ENCODE measurements at regions not wholly inside any gene's neighbourhood (a gene's known extent, or its start where the extent isn't known, plus 50 kb on each side); places are given as distances from the start of the nearest gene placed in this dataset.
"Not testable (repeated sequence)": the region's sequence is repeated elsewhere in the genome, so short reads cannot be mapped to it uniquely, and the experiment has no call there.

DNA sequence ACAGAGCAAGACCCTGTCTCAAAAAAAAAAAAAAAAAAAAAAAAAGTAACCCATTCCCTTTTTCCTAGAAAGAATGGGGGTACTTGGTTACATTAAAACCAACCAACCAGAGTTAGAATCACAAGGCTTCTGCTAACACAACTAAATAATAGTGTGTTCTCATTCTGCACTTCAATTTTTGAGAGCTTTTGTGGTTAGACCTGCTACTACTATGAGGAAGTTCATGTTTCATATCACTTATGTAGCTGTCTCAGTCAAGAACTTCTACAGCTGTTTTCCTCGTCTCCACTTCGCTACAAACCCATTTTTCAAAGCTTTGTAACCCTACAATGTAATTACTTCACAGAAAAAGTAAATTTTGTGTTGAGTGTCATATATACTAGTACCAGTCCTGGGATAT lies 58.3 kb downstream of the PDHA2 start:
- DNase-seq (ENCODE audit: low spot score): no peak

DNA sequence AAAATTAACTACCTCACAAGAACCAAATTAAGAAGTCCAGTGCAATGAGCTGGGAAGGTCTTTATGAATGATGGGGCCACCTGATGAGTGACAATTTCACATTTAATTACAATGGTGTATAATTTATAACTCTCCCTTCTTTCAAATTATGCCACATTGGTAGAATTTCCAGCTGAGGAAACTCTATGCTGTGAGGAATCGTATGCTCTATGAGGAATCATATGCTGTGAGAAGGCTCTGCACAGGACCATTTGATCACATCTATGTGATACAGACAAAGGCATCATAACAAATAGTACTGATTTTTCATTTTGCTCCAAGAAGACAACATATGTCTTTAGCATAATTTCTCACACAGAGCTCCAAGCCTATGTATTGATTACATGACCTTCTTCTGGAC lies 69.3 kb downstream of the PDHA2 start:
- DNase-seq (ENCODE audit: low spot score): no peak

DNA sequence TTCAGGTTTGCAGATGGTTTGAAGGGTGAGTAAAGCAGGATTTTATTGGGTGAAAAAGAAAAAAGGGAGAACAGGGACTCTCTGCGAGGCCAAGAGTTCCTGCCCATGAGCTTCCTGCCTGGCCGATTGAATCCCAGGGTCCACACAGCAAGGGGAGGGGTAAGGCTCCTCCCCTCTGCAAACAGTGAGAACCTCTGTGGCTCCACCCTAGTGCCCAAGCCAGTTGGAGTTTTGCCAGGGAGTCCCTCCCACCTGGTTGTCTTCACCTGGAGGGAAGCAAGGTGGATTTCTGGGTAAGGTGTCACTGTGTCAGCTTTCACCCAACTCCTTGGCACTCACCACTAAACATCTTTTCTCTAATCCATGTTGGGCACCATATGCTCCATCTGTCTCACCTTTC lies 70.9 kb downstream of the PDHA2 start:
- peak; percentile 14 for DNase-seq (ENCODE audit: low spot score)

DNA sequence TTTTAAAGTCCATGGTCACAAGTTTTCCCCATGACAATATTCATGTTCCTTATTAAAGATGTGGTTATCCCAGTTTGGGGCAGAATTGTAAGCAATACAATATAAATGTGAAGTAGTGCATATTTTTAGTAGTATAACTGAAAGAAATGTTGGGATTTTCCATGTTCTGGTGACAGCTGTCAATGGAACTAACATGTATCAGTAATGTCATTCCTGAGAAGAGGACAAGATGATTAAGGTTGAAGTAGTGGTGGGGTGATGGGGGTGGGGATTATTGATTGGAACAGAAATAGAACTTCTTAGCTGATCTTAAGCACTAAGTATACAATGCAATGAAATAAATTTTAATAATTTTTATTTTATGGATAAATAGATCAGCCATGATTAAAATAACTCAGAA lies 81.6 kb downstream of the PDHA2 start:
- DNase-seq (ENCODE audit: low spot score): no peak

DNA sequence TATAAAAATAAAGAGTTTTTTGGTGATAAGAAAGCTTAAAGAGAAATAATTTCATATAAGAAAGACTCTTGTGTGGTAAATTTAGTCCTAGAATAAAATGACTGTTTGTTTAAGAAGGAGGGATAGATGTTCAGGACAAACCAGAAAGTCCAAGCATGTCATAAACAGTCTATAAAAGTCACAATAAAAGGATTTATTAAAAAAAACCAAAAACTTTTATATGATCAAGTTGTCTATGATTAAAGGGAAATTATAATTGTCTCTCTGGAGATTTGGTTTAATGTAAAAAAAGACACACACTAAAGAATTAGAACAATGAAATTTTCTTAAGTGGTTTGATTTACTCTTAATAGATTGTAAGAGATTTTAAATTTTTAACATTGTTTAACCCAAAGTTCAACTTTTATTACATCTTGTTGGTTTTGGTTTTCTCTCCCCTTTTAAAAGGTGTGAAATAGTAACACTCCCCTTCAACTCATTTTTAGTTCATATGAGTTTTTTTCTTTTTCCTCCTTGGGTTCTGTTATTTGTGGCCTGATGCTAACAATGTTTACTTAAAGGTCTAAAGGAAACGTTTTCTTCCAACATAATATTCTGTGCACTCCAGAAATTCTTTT lies 89.7 kb downstream of the PDHA2 start:
- no peak for DNase-seq (ENCODE audit: low spot score)

DNA sequence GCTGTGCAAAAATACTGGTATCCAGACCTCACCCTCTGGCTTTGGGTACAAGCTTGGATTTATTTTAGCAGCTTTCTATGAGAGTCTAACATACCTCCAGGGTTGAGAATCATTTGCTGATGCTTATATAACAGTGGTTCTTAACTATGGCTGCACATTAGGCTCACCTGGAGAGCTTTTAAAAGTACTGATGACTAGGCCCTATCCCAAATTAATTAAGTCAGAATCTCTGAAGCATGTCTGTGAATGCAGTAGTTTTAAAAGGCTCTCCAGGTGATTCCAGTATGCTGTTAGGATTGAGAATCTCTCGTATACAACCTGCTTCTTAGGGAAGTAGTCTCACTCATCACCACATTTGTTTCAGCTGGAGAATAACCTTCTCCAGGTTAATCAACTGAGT lies 99.2 kb downstream of the PDHA2 start:
- DNase-seq (ENCODE audit: low spot score): no peak

DNA sequence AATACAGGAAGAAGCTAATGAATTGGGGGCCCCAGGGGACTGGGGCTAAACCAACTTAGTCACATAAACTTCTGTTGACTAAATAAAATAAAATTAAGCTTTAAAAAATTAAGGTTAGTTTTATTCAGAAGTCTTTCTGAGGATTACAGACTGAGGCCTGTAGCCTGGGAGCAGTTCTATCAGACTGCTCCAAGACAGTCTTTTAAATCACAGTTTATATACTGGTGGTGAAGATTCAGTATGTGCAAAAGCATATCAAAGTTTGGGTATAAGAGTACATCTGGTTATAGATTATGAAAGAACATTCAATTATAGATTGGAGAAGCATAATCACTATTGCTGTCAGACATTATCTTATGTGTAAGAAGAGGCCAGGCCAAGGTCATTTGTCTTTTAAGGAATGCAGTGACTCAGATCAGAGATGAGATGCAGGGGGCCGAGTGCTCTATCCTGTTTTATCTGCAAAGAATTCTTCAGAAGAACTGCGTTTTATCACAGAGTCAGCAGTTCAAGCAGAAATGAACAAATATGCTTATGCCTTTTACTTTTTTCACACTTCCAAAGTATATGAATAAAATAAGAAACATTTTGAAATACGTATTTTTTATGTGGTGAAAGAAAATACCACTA lies 109.4 kb downstream of the PDHA2 start:
- DNase-seq (ENCODE audit: low spot score): no peak

DNA sequence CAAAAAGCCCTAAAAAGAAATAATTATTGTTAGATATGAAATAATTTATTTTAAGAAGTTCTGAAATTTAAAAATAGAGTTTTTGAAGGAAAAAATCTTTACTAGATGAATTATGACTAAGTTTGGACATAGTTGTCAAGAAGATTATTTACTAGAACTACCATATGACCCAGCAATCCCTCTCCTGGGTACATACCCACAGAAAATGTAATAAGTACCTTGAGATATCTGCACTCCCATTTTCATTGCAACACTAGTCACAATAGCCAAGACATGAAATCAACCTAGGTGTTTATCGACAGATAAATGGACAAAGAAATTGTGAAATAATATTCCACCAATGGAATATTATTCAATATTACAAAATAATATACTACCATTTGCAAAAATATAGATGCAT lies 109.9 kb downstream of the PDHA2 start:
- no peak for DNase-seq (ENCODE audit: low spot score)

DNA sequence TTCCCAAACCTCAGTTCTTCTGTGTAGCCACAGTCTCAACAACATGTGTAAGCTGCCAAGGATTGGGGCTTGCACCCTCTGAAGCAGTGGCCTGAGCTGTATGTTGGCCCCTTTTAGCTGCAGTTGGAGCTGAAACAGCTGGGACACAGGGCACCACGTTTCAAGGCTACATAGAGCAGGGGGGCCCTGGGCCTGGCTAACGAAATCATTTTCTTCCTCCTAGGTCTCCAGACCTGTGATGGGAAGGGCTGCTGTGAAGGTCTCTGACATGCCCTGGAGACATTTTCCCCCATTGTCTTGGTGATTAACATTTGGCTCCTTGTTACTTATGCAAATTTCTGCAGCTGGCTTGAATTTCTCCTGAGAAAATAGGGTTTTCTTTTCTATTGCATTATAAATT lies 112.6 kb downstream of the PDHA2 start:
- DNase-seq (ENCODE audit: low spot score): not testable (repeated sequence)

DNA sequence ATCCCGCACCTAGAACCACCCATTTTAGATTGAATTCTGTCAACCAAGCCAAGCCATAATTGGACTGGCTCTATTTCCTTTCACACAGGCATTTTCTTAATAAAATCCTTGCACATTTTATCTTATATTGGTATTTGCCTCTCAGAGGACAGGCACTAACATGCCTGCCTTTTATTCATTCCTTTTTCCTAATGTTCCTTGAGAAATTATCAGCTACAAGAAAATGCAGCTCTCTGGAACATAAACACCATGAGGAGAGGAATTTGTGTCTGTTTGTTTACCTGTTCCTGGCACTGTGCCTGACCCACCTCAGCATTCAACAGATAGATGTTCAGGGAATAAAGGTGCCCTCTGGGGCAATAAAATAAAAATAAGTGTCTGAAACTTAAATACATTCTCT lies 116.2 kb downstream of the PDHA2 start:
- DNase-seq (ENCODE audit: low spot score): no peak

DNA sequence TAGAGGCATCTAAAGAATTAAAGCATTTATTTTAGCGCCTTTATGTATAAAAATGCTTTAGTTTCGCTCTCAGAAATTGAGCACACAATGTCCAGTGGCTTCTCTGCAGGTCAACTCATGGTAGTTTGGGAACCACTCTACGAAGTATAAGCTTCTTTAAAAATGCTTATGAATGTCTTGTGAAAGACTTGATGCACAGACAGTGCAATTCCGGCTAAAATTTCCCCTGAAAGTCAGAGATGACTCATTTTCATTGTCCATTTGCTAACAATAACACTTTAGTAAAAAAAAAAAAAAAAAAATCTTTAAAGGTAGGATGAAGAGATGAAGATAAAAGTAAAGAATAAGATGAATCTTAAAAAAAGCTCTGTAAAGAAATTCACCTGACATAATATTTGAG lies 117.2 kb downstream of the PDHA2 start:
- no peak for DNase-seq (ENCODE audit: low spot score)

DNA sequence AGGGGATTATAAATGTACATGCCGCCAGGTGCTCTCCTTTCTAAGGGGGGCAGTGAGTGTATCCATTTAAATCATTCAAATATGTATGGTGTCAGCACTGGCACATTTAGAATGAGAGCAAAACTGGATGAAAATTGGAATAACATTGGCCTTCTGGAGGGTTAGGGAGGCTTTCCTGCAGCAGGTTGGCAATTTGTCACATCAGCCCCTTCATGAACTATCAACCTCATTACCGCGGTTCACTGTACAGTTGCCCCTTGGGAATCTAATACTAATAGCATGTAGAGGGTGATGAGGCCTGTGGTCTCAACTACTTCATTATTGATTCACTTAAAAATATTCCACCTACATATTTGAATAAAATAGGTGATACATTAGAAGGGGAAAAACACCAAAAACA lies 117.9 kb downstream of the PDHA2 start:
- DNase-seq (ENCODE audit: low spot score): no peak

DNA sequence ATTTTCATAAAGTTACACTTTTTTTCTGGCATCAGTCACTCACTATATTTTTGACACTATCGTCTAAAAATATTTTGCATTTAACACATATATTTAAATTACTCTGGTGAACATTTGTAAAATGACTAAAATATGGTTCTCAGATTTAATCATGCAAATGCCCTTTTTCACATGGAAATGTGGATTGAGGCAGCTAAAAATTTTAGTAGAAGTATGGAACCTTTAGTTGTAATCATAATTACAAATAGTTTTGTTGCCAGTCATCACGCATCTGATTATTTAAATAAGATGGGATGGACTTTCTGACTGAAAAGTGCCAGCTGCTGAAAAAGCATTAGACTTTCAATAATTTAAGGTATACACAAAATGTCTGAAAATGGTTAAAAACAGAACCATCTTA lies 119.3 kb downstream of the PDHA2 start:
- no peak for DNase-seq (ENCODE audit: low spot score)

DNA sequence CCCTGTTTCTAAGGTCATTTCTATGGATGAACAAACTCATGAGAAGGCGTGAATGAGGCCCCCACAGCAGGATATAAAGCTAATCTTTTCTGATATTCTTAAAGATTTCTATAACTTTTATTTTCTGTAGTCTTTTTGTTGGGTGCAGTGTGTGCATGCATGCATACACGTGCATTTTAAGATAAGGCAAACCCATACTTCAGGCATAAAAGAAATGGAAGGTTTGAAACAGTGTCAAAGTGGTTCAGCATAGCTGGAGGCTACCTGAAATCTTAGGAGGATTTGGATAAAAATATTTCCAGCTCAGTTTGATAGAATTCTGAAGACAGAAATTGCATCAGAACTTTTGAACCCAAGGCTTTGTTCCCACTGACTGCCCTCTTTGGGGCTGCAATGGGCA lies 119.7 kb downstream of the PDHA2 start:
- no peak for DNase-seq (ENCODE audit: low spot score)

DNA sequence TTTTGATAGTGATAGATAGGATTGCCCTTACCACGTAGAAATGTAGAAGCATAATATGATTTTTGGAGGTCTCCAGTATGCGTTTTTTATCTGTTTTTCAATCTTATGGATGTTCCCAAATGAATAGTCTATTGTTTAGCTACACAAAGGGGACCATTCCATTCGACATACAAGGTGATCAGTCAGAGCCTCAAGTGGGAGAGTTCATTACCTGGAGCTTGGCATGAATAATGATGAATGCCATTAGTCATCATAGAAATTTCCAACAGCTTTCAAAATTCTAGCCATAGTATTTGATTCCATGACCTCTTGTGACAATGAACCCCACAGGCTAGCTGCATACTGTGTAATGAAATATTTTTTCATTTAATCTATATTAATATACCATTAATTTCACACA lies 123.6 kb downstream of the PDHA2 start:
- DNase-seq (ENCODE audit: low spot score): no peak

DNA sequence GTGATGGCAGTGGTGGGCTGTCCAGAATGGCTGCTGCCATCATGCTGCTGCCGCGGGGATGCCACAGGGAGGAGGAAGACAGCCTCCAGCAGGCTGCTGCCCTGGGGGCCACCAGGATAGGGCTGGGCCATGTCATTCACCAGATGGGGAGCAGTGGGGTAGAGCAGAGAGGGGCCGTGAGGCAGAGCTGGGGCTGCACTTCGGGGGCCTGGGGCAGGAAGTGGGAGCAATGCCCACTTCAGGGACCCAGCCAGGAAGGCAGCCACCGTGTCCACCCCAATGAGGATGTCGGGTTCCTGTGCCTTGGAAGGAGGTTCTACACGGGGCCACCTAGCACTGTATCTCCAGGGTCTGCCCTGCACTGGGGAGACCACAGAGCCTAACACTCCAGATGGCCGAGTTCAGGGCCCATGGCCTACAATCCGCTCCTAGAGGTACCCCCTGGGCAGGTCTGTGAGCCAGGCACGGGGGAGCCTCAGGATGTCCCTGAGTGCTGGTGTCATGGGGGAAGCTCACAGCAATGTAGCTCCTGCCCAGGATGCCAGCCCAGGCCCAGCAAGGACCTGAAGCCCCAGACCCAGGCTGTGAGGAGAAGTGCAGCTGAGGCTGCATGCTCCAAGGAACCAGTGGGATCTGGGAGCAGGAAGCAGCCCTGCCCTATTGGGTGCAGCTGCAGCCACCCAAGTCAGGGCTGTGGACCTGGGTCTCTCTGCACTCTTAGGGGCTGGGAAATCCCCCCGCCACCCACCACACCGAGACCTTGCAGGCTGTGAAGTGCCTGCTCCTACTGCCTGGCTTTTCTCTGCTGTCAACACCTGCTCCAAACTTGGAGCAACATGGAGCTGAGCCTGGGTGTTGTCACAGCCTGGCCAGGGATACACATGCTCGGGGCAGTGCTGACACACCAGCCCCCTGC lies 140.3 kb downstream of the PDHA2 start:
- DNase-seq (ENCODE audit: low spot score): no peak

DNA sequence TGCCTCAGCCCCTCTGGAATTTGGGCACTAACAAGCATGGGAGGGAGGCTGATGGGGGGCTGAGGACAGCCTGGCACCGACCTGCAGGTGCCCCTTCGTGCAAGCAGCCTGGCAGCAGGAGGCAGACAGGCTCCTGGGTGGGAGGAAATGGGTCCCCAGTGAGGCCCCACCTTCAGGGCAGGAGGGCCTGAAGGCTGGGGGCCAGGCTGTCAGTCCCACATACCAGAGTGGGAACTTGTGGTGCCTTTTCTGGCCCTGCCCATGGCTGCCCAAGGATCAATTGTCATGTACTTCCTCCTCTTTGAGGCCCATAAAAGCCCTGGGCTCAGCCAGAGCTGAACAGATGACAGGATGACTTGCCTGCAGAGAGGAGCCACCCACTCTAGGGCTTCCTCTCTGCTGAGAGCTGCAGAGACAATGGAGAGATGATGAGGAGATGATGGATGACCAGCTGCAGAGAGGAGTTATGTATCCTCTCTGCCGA lies 141.0 kb downstream of the PDHA2 start:
- no peak for DNase-seq (ENCODE audit: low spot score)

DNA sequence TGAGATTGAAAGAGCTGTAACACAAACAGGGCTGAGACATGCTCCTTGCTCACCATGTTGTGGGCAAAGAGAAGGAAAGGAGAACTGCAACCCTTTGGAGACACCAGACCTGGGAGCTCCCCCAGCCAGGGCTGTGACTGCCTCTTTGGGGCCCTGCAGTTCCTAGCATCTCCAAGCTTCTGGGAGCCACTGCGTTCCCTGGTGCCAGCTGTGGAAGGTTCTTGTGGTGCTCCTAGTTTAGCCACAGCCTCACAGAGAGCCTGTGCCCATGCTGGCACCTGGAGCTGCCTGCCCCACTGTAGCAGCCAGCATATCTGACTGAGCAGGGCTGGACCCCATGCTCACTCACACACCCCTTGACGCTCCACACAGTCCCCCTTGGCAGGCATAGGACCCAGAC lies 141.7 kb downstream of the PDHA2 start:
- DNase-seq (ENCODE audit: low spot score): no peak

DNA sequence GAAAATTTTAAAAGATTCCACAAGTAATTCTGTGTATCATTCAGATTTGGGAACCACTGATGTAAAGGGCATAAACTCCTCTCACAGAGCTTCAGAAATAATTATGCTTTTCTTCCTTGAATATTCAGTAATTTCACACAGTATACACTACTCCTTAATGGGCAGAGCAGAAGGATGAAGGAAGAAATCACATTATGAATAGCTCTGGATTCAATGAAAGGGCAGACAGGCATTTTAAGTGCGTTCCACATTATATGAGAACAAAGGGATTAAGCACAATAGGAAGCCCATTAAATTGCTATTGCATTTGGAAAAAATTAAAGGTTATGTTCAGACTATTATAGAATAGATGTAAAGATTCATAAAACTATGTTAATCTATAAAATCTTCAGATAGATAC lies 142.6 kb downstream of the PDHA2 start:
- no peak for DNase-seq (ENCODE audit: low spot score)

DNA sequence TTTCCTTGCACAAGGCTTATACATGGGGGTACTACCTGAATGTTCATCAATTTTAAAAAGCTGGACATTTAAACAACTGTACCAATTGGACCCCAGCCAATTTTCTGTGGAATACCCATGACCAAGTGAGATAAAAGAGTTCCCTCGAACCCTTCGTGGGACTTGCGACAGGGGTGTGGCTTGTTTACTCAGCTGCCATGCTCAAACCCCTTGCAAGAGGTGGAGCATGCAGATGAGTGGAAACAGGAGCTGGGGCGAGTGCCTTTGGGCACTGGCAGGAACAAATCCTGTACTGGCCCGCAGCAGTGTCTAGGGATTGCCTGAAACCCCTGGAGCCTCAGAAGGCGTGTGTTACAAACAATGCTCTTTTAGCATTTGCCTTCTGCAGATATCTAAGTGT lies 144.2 kb downstream of the PDHA2 start:
- DNase-seq (ENCODE audit: low spot score): no peak

DNA sequence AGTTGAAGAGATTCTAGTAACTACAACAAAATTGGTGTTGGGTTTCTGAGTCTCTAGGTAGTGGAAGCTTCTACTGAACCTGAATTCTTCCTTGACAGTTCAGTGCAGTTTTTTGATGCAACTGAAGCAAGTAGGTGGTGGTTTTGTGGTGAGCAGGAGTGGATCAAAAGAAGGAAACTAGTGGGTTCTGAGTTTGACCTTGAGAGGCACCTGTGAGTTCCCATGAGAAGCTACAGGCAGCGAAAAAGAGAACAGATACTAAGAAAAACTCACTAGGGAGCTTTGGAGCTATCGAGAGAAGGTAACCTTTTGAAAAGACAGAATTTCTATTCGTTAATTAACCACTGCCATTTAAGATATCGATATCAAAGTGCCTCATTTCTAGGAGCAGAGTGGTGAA lies 145.2 kb downstream of the PDHA2 start:
- no peak for DNase-seq (ENCODE audit: low spot score)

DNA sequence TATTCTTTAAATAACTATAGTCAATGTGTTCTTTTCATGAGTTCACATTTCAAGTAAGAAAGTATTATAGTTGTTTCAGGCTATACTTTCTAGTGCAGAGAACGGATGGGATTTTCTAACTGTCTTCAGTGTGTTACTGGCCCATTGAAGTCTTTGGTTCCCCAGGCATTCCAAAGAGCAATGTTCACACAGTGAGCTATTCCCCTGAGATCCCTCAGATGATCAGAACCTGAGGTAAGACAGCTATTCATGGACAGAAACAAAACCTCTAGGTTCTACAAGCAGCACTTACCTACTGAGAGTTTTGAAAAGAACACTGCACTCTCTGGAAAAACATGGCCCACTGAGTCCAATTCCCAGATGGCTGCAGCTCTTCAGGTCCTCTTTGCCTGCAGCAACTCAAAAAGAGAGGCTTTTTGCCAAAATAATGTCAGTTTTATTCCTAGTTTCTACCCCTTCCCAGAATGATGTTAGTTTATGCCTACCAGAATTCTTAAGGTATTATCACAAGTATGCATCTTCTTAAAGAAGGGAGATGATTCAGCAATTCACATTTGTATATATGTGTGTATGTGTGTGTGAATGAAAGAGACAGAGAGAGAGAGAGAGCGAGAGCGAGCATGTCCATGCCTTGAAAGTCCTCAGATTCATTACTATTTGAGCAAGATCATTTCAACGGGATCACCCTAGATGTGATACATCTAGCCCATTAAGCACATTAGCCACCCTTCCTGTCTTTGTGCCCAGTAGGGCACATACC lies 146.1 kb downstream of the PDHA2 start:
- no peak for DNase-seq (ENCODE audit: low spot score)
